ENCODE measurements at regions not wholly inside any gene's neighbourhood (a gene's known extent, or its start where the extent isn't known, plus 50 kb on each side); places are given as distances from the start of the nearest gene placed in this dataset.

GRCh38 chr1:193415256-193415655 lies 228.8 kb upstream of the B3GALT2 start:
- H3K9ac ChIP-seq (ENCODE audit: control insufficient read depth, insufficient read depth, low read length), result no peak overlapping the region
- intact Hi-C loops (cut with micrococcal nuclease; ENCODE audit: unreplicated experiment), result no loop called here
- 38% methylated on average over 3 of the region's 3 CpGs for WGBS (ENCODE audit: insufficient coverage, insufficient replicate concordance, low lambda C conversion rate, missing lambda C conversion rate)
- H2AFZ ChIP-seq (ENCODE audit: control insufficient read depth, low read depth, low read length), result no peak overlapping the region
- RAD21 ChIA-PET (ENCODE audit: unreplicated experiment), result no interaction called here
- DNase-seq (ENCODE audit: low read depth, low spot score) (no peak), FAIRE-seq (no peak), ATAC-seq (no peak)
- POLR2A ChIA-PET, result no interaction called here
- no peak overlapping the region for H3K27ac ChIP-seq (ENCODE audit: control insufficient read depth, insufficient read depth)
- BruUV-seq (replicated peaks), result no TSS peak
- H3K79me2 ChIP-seq (ENCODE audit: control insufficient read depth, insufficient read depth, low read length), result no peaks in the 10 kb centered on the region
- no peaks in the 10 kb centered on the region for H3K36me3 ChIP-seq (ENCODE audit: control insufficient read depth in 2 of 2, insufficient read depth in 2 of 2, low read length in 1 of 2)
- CTCF ChIA-PET, result interaction anchor here (1.0 kb wide), 1 partner anchor 50 kb away, joined by 3 read pairs; no protein-coding TSS in a partner anchor
- no peak overlapping the region for H3K4me3 ChIP-seq
- no peaks in the 10 kb centered on the region for H3K4me1 ChIP-seq (ENCODE audit: control insufficient read depth, insufficient read depth, low read length)
- TF ChIP-seq EED (IDR thresholded peaks at IDR 0.05; ENCODE audit: low read depth), result no peak
- no peak for TF ChIP-seq LARP7 (IDR thresholded peaks at IDR 0.05)
- no peak for TF ChIP-seq HDAC2 (IDR thresholded peaks at IDR 0.05)
- TF ChIP-seq, protein P1, sequence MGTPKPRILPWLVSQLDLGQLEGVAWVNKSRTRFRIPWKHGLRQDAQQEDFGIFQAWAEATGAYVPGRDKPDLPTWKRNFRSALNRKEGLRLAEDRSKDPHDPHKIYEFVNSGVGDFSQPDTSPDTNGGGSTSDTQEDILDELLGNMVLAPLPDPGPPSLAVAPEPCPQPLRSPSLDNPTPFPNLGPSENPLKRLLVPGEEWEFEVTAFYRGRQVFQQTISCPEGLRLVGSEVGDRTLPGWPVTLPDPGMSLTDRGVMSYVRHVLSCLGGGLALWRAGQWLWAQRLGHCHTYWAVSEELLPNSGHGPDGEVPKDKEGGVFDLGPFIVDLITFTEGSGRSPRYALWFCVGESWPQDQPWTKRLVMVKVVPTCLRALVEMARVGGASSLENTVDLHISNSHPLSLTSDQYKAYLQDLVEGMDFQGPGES (IDR thresholded peaks at IDR 0.05), result no peak
- no peak for TF ChIP-seq SUZ12 (IDR thresholded peaks at IDR 0.05; ENCODE audit: unreplicated experiment)
- no peak for TF ChIP-seq CHD2 (IDR thresholded peaks at IDR 0.05; ENCODE audit: borderline replicate concordance, low read depth, low read length)
- no peak for TF ChIP-seq RFX5 (IDR thresholded peaks at IDR 0.05; ENCODE audit: low read depth, low read length)
- no peak for TF ChIP-seq ZBED1 (IDR thresholded peaks at IDR 0.05; ENCODE audit: borderline replicate concordance)
- TF ChIP-seq ZNF24 (IDR thresholded peaks at IDR 0.05), result no peak
- TF ChIP-seq, protein P2, sequence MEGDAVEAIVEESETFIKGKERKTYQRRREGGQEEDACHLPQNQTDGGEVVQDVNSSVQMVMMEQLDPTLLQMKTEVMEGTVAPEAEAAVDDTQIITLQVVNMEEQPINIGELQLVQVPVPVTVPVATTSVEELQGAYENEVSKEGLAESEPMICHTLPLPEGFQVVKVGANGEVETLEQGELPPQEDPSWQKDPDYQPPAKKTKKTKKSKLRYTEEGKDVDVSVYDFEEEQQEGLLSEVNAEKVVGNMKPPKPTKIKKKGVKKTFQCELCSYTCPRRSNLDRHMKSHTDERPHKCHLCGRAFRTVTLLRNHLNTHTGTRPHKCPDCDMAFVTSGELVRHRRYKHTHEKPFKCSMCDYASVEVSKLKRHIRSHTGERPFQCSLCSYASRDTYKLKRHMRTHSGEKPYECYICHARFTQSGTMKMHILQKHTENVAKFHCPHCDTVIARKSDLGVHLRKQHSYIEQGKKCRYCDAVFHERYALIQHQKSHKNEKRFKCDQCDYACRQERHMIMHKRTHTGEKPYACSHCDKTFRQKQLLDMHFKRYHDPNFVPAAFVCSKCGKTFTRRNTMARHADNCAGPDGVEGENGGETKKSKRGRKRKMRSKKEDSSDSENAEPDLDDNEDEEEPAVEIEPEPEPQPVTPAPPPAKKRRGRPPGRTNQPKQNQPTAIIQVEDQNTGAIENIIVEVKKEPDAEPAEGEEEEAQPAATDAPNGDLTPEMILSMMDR (IDR thresholded peaks at IDR 0.05 in 2 of 3, conservative IDR thresholded peaks at IDR 0.05 in 1 of 3; ENCODE audit: control insufficient read depth in 2 of 3, extremely low read depth in 1 of 3, insufficient read depth in 1 of 3, low read depth in 3 of 3, low read length in 3 of 3), result no peak
- no peak for TF ChIP-seq ETV6 (conservative IDR thresholded peaks at IDR 0.05 in 1 of 2, IDR thresholded peaks at IDR 0.05 in 1 of 2; ENCODE audit: borderline replicate concordance in 1 of 2, low read depth in 1 of 2)
- no peak for TF ChIP-seq SMARCA5 (IDR thresholded peaks at IDR 0.05)
- TF ChIP-seq PAX8 (IDR thresholded peaks at IDR 0.05), result no peak
- TF ChIP-seq, protein P3, sequence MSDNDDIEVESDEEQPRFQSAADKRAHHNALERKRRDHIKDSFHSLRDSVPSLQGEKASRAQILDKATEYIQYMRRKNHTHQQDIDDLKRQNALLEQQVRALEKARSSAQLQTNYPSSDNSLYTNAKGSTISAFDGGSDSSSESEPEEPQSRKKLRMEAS (IDR thresholded peaks at IDR 0.05; ENCODE audit: low read depth, low read length), result no peak
- TF ChIP-seq NRF1 (conservative IDR thresholded peaks at IDR 0.05; ENCODE audit: low read depth, low read length), result no peak
- TF ChIP-seq NFXL1 (IDR thresholded peaks at IDR 0.05; ENCODE audit: borderline replicate concordance), result no peak
- TF ChIP-seq ATF3 (IDR thresholded peaks at IDR 0.05; ENCODE audit: borderline replicate concordance, extremely low read depth, low read depth, low read length), result no peak
- no peak for TF ChIP-seq POLR2A (IDR thresholded peaks at IDR 0.05; ENCODE audit: low read depth, low read length)
- in situ Hi-C loops (cut with MboI), result no loop called here
- SMC1A ChIA-PET (ENCODE audit: uncharacterized antibody, unreplicated experiment), result interaction anchor here (1.0 kb wide), 1 partner anchor 21 kb away, joined by 4 read pairs; no protein-coding TSS in a partner anchor
- no peaks in the 10 kb centered on the region for H3K9me3 ChIP-seq (replicated peaks; ENCODE audit: control insufficient read depth, insufficient read depth, low read length)
- no peaks in the 10 kb centered on the region; a peak in 1 of 4 replicates for H3K27me3 ChIP-seq (replicated peaks in 1 of 2; ENCODE audit: control insufficient read depth in 2 of 2, insufficient read depth in 2 of 2, low read length in 1 of 2)
- H3K4me2 ChIP-seq (ENCODE audit: control insufficient read depth, insufficient read depth), result no peak overlapping the region
- H4K20me1 ChIP-seq (ENCODE audit: control insufficient read depth, insufficient read depth), result no peaks in the 10 kb centered on the region
